GM21528 (cell line): ENCODE measurements at regions not wholly inside any gene's neighbourhood (a gene's known extent, or its start where the extent isn't known, plus 50 kb on each side); places are given as distances from the start of the nearest gene placed in this dataset.
"Not testable (repeated sequence)": the region's sequence is repeated elsewhere in the genome, so short reads cannot be mapped to it uniquely, and the experiment has no call there.

Source experiments
- ATAC-seq: cut with Tn5 transposase; IDR thresholded peaks from one replicate; pipeline ENCODE4 v1.9.1; 2021; ENCODE audit warnings: mild to moderate bottlenecking, moderate library complexity; ENCODE audit not compliant: unreplicated experiment, low FRiP score

GRCh38 chr6:166846446-166847142, 109.8 kb downstream of the RNASET2 start:
- not testable (repeated sequence) for ATAC-seq

- ATAC-seq = no peak
These were observed 113.7 kb downstream of the RNASET2 start for GRCh38 chr6:166842607-166843006.

- no peak for ATAC-seq
These were observed 115.1 kb downstream of the RNASET2 start for GRCh38 chr6:166841216-166841615.

- no peak for ATAC-seq
These were observed 116.8 kb downstream of the RNASET2 start for GRCh38 chr6:166839569-166839968.

- ATAC-seq = no peak
These were observed 117.4 kb downstream of the RNASET2 start for GRCh38 chr6:166838987-166839386.

- ATAC-seq = no peak
These were observed 119.3 kb downstream of the RNASET2 start for GRCh38 chr6:166836785-166837718.

- ATAC-seq = no peak
These were observed 122.3 kb downstream of the RNASET2 start for GRCh38 chr6:166834049-166834448.

GRCh38 chr6:166830891-166831363, 125.4 kb downstream of the RNASET2 start:
- no peak for ATAC-seq

GRCh38 chr6:166830185-166830890, 126.0 kb downstream of the RNASET2 start:
- ATAC-seq = peak; percentile 95

GRCh38 chr6:166826264-166826663, 130.1 kb downstream of the RNASET2 start:
- ATAC-seq = no peak

- ATAC-seq = no peak
These were observed 130.7 kb downstream of the RNASET2 start for GRCh38 chr6:166825553-166826145.

GRCh38 chr6:166824880-166825250, 131.5 kb downstream of the RNASET2 start:
- no peak for ATAC-seq

- no peak for ATAC-seq
These were observed 132.0 kb downstream of the RNASET2 start for GRCh38 chr6:166824146-166824879.

GRCh38 chr6:166822609-166823008, 133.7 kb downstream of the RNASET2 start:
- ATAC-seq = no peak

- no peak for ATAC-seq
These were observed 135.9 kb downstream of the RNASET2 start for GRCh38 chr6:166820483-166820882.

GRCh38 chr6:166820070-166820469, 136.3 kb downstream of the RNASET2 start:
- no peak for ATAC-seq

GRCh38 chr6:166815629-166816028, 140.7 kb downstream of the RNASET2 start:
- ATAC-seq = no peak

GRCh38 chr6:166814390-166814789, 142.0 kb downstream of the RNASET2 start:
- ATAC-seq = no peak

- ATAC-seq = no peak
These were observed 142.9 kb downstream of the RNASET2 start for GRCh38 chr6:166813461-166813860.

- ATAC-seq = no peak
These were observed 145.5 kb downstream of the RNASET2 start for GRCh38 chr6:166810864-166811263.
